ENCODE measurements at regions not wholly inside any gene's neighbourhood (a gene's known extent, or its start where the extent isn't known, plus 50 kb on each side); places are given as distances from the start of the nearest gene placed in this dataset.
"Not testable (repeated sequence)": the region's sequence is repeated elsewhere in the genome, so short reads cannot be mapped to it uniquely, and the experiment has no call there.

GRCh38 chr6:51257938-51258337 is 439.3 kb downstream of the TFAP2B start:
- no peak for ATAC-seq

DNA sequence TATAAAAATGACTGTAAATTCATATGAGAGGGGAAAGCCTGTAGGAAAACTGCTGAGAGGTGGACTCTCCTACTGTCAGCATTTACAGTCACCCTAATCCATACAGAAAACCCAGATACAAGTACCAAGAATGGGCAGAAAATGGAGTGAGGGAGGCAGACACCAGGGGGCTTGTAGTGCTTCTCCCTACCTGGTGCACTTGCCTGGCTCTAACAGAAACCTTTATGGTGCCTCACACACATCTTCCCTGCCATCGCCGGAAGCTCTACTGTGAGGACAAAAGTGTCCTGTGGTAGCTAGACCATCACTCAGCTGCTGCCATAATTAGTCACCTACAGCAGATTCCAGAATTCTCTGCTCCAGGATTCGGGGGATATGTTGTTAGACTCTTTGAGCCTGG is 441.3 kb downstream of the TFAP2B start:
- ATAC-seq: no peak

GRCh38 chr6:51261691-51262090 is 443.0 kb downstream of the TFAP2B start:
- ATAC-seq: no peak

DNA sequence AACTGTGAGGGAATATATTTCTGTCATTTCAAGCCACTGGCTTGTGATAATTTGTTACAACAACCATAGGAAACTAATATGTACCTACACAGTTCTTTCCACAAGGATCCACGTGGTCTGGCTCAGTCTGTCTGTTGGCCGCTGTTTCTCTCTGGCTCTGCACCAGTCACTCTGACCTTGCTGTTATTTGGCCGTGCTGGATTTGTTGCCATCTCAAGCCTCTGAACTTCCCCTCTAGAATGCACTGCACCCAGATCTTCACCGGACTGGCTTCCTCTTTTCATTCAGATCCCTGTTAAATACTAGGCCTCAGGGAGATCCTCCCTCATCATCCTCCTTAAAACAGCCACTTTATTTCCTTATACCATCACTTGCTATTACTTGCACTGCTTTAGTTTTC is 446.8 kb downstream of the TFAP2B start:
- ATAC-seq: no peak

DNA sequence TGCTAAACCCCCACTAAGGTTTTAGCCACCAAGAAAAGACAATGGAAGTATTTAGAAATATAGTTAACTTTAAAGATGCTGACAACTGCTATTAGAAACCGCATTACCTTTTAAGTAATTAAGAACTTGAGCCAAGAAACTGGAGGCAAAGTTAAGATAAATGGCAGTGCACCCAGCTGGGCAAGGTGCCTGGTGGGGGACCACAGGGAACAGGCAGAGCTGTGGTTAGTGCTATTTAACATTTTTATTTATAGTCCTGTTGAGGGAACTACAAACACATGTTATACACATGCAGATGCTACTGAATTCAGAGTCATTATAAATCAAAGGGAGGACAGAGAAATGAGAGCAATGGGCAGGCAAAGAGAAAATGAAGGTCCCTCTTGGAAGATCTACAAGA is 447.9 kb downstream of the TFAP2B start:
- ATAC-seq: no peak

DNA sequence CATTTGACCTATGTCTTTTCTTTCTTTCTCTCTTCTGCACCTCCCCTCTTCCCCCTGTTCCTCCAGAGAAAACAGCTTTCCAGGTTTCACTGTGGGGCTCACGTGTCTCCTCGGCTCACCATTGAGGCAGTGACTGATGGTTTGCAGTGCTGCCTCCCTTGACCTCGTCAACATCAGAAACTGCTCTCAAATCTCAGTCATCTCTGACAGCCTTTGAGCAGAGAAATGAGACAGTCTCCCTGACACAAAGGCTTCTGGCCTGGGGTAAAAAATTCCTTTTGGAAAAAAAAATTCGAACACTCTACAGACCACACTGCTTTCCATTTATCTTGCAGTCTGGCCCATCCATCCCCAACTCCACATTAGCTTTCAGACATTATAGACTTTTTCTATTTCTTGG is 450.0 kb downstream of the TFAP2B start:
- ATAC-seq: no peak

GRCh38 chr6:51269876-51270275 is 451.2 kb downstream of the TFAP2B start:
- ATAC-seq: no peak

- no peak for ATAC-seq
Measured at GRCh38 chr6:51271615-51272014, 452.9 kb downstream of the TFAP2B start.

DNA sequence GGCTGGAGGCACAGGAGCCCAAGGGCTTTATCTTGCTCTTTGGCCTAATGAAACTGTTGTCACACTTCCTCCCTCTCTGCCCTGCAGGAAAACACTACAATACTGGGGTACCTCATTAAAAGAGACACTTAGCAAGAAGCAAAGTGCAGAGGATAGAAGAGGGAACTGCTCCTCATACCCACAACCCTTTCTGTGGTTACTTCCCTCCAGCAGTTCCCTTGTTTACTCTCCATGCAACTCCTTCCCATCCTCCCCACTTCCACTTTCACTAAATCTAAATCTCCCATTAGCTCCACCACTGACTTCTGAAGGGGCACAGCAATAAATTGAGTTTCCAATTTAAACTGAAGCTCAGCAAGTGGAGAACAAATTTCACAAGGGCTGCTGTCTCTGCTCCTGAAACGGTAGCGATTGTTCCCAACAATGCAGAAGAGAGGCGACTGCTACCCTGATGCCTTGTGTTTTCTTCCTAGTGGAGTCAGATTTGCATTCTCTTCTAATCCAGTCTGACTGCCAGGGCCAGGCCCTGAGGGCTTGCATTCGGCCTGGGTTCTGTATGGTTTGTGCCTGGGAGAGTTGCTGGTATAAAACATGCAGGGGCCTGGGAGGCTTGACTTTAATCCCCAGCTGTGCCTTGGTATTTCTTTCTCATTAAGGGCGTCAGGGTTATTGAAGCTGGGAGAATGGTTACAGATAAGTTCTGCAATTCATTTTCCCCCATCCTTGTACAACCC is 454.7 kb downstream of the TFAP2B start:
- ATAC-seq: no peak

DNA sequence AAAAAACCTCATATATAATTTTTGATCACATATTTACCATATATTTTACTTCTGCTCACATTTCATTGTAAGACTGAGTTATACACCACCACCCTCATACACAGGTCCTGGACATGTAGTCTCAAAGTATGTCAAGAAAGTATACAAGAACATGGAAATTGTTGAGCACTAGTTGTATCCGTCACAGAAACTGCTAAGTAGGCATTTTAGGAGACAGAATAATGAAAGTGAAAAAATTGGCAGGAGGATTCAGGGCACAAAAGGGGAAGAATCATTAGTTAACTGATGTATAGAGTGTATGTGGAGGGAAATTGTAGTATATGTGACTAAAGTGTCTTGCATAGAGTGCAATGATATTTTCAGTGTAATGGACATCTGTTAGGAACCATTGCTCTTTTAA is 458.8 kb downstream of the TFAP2B start:
- ATAC-seq: no peak

DNA sequence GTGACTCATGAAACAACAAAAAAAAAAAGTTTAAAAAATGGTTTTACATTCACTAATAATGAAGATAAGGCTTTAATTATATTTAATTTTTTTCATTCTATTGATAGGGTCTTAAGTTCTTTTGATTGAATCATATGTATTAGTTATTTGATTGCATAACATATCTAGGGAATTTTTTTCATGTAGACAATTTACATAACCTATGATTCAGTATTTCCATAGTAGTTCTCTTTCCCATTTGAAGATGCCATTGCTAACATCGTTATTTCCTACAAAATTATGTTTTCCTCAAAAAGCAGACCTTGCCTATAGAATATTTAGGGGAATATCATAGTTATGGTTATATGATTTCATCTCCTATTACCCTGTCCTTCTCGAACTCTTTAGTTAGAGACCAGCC is 463.4 kb downstream of the TFAP2B start:
- no peak for ATAC-seq

DNA sequence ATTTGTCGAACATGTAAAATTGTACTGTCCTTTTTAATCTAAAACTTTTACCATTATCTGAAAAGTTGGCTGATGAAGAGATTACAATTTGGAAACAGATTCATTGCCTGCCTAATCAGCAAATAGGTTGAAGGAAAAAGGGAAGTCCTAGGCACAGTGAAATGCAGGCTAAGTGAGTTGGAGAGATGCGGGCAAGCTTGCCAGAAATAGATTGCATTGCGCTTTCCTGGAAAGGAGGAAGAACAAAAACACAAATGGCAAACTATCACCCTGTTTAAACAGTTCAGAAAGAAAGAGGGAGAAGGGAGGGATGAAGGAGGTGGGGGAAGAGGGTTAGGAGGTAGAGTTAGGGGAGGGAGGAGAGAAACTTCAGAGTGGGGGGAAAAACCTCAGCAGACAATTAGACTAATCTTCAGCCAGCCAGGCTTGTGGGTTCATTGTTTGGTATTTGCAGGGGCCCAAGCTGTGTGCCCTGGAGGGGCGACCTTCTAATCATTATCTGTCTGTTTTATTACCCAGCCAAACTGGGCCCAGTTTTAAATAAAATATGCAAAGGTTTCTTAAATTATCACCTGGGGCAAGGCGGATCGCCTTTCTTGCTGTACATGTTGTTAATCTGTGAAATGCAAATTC is 465.2 kb downstream of the TFAP2B start:
- no peak for ATAC-seq

DNA sequence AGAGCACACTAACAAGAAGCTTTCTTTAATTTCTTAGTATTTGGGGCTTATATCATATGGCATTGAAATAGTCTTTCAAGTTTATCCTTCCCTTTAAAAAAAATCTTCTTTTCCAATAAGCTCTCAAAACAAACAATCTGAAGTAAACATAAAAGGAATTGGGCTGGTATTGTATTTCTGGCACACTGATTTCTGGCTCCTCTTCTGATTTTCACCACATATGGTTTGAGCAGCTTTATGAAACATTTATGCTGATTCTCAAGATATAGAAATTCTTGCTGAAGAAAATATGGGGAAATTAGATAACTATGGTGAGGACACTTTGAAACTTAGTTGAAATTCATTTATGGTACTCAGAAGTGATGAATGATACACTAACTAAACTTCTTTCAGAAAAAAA is 467.2 kb downstream of the TFAP2B start:
- ATAC-seq: no peak

- no peak for ATAC-seq
Measured at GRCh38 chr6:51289041-51289440, 470.4 kb downstream of the TFAP2B start.

- no peak for ATAC-seq
Measured at GRCh38 chr6:51292659-51293058, 474.0 kb downstream of the TFAP2B start.

- peak; percentile 90 for ATAC-seq
Measured at GRCh38 chr6:51299621-51300380, 481.1 kb downstream of the TFAP2B start.

- ATAC-seq: no peak
Measured at GRCh38 chr6:51300510-51300909, 481.8 kb downstream of the TFAP2B start.

DNA sequence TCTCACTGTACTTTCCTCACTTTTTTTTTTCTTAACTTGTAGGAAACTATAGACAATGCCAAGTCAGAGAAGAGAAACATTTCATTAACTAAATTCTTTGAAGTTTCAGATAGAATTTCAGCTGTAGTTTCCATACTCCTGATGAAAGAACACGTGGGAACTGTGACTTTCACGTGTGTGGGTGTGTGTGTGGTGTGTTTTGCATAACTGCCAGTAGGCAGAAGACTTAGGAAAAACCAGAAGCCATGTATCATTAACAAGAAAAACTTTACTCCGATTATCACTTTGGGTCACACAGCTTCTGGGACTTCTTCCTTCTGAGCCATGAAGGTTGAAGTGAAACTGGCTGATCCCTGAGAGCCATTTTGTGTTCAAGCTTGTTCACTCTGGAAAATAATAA is 483.3 kb downstream of the TFAP2B start:
- no peak for ATAC-seq

GRCh38 chr6:51302431-51302830 is 483.8 kb downstream of the TFAP2B start:
- no peak for ATAC-seq

DNA sequence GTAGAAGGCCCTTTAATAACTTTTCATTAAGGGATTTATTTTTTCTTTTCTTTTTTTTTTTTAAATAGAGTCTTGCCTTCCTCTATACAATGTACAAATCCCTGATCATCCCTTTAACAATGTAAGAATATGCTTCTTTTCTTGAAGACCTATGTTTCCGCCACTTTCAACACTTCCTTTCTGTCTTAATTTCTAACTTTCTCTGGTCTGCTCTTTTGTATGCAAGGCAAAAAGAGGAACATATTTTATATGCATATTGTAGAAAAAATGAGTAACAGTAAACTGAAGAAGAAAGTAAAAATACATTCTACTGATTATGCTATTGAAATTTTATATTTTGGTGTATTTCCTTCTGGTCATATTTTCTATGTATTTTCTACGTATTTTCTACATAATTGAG is 484.7 kb downstream of the TFAP2B start:
- ATAC-seq: no peak

- no peak for ATAC-seq
Measured at GRCh38 chr6:51314965-51315364, 496.3 kb downstream of the TFAP2B start.

DNA sequence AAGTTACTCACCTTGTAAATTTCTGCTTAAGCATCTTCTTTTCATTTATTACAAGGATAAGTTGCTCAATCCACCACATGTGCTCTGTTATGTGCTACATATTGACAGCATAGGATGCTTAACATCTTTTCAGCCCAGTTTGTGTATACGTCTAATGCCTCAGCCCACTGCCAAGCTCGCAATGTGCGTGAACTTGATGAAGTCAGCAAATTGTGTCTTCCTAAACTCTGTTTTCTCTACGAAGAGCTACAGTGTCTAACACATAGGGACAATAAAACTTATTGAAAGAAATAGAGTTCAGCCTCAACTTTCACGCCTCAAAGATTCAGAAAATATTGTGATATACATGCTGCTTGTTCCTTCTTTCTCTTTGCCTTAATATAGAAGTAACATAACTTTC is 500.0 kb downstream of the TFAP2B start:
- no peak for ATAC-seq

DNA sequence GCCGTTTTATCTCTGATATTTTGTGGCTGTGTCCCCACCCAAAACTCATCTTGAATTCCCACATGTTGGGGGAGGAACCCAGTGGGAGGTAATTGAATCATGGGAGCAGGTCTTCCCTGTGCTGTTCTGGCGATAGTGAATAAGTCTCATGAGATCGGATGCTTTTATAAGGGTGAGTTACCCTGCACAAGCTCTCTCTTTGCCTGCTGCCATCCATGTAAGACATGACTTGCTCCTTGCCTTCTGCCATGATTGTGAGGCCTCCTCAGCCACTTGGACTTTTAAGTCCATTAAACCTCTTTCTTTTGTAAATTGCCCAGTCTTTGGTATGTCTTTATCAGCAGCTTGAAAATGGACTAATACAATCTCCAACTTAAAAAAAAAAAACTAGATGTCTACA is 502.8 kb downstream of the TFAP2B start:
- not testable (repeated sequence) for ATAC-seq

- ATAC-seq: no peak
Measured at GRCh38 chr6:51322505-51322904, 503.8 kb downstream of the TFAP2B start.

All from esophagus mucosa (tissue), 1 donor.